ENCODE measurements at regions not wholly inside any gene's neighbourhood (a gene's known extent, or its start where the extent isn't known, plus 50 kb on each side); places are given as distances from the start of the nearest gene placed in this dataset.
A peak's percentile ranks its signal among the peaks of the same experiment; 100 is the strongest.
"Not testable (repeated sequence)": the region's sequence is repeated elsewhere in the genome, so short reads cannot be mapped to it uniquely, and the experiment has no call there.

DNA sequence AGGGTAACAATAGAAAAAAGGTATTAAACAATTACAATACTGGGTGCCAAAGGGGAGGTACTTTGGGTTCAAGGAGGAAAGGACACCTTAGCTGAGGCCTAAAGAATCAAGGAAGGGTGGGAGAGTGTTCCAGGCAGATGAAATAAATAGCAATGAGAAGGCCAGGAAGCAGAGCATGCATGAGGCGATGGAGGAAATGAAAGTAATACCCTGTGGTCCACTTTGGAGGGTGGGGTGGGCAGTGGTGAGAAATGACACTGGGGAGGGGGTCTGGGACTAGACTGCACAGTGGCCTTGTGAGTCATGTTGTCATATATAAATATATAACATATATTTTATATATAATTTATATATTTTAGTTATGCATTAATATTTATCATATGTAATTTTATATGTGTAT is 55.9 kb downstream of the BHLHE40 start:
- no peak for DNase-seq (ENCODE audit: low read depth)
- no peak overlapping the region for H3K4me3 ChIP-seq (ENCODE audit: low read depth, low read length)

DNA sequence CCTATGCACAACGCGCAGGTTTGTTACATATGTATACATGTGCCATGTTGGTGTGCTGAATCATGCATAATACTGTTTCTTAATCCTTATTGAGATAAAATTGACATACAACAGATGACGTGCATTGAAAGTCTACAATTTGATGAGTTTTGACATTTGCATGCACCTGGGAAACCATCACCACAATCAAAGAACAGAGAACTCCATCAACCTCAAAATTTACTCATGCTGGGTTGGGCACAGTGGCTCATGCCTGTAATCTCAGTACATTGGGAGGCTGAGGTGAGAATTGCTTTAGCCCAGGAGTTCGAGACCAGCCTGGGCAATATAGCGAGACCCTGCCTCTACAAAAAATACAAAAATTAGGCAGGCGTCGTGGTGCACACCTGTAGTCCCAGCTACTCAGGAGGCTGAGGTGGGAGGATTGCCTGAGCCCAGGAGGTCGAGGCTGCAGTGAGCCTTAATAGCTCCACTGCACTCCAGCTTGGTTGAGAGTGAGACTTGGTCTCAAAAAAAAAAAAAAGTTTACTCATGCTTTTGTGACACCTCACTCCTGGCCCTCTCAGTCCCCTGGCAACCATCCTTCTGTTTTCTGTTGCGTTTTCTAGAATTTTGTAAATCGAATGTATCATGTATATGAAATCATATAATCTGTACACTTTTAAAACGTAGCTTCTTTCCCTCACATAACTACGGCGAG is 56.6 kb downstream of the BHLHE40 start:
- no peak overlapping the region for H3K4me3 ChIP-seq (ENCODE audit: low read depth, low read length)
- DNase-seq (ENCODE audit: low read depth) = no peak

DNA sequence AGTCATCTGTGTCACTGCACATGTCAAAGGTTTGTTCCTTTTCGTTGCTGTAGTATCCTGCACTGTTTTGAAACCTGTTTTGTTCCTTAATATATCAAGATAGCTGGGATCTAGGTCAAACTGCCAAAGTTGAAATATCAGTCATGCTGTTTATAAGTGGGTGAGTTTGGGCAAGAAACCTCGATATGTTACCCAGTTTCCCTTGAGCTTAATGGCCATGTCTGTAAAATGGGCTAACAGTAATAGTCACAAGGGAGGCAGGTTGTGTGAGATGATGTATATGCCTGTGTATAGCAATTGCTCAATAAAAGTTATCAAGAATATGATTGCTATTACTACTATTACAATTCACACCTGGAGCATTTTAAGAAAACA is 57.1 kb downstream of the BHLHE40 start:
- no peak overlapping the region for H3K4me3 ChIP-seq (ENCODE audit: low read depth, low read length)
- DNase-seq (ENCODE audit: low read depth) = no peak

DNA sequence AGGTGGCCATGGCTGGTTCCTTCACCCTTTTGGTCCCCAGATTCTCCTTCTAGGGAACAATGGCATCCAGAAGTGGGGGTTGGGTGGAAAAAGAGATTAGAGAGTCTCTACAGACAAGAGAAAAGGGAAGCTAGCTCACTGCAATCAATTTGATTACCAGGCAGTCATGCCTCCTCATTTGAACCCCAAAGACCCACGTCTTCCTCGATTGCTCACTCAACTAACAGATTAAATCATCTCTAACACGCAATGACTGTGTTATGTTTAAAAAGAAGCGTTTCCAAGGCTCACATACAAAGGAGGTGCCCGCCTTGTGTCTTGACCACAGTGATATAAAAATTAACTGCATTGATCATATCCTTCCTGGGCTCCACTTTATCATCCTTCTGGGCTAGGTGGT is 57.6 kb downstream of the BHLHE40 start:
- no peak for DNase-seq (ENCODE audit: low read depth)

DNA sequence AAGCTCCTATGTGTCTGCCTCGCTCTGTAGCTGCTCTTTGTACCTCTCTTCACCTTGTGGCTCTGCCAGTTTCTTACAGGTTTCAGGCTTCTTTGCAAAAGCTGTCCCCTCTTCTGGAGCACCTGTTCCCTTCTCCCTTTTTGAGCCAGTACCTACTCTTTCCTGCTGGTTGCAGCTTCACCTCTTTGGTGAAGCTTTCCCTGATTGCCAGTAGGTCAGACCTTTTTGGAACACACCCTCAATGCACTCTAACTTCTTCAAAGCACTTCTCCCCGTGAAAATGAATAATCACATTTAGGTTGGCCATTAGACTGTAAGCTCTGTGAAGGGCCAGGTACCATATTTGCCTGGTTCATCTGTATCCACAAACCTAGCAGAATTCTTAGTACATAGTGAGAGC is 60.3 kb downstream of the BHLHE40 start:
- H3K4me3 ChIP-seq (ENCODE audit: low read depth, low read length) = no peak overlapping the region
- no peak for DNase-seq (ENCODE audit: low read depth)

More for the DNA sequence above, 57.6 kb downstream of the BHLHE40 start:
- H3K4me3 ChIP-seq (ENCODE audit: low read depth, low read length) = no peak overlapping the region

DNA sequence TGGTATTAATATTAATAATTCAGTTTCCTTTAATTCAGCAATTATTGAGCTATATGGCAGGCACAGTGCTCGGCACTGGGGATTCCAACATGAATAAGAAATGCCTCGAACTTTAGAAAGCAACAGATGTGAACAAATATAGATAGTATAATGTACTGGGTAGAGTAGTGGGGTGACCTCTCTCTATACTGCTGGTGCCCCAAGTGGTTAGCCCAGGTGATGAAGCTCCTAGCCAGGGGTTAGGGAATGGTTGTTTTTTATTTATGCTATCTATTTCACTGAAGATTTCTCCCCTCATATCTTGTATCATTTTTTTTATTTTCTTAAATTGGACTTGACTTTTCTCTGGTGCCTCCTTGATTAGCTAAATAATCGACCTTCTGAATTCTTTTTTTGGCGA is 62.1 kb downstream of the BHLHE40 start:
- H3K4me3 ChIP-seq (ENCODE audit: low read depth, low read length) = no peak overlapping the region
- no peak for DNase-seq (ENCODE audit: low read depth)

DNA sequence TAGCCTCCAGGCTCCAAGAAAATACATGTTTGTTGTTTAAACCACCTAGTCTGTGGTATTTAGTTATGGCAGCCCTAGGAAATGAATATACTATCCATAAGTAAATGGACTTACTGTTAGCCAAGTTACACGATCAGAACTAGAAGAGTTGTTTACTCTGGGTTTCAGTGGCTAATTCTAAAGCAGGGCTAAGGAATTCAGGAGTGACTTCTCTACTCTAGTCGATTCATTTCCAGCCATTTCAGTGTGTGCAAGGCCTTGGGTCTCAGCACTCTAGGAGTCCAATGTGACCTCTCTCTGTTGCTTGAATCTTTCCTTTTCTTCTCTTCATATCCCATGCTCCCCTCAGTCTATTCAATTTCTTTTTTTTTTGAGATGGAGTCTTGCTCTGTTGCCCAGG is 66.7 kb downstream of the BHLHE40 start:
- H3K4me3 ChIP-seq (ENCODE audit: low read depth, low read length) = no peak overlapping the region
- DNase-seq (ENCODE audit: low read depth) = no peak

DNA sequence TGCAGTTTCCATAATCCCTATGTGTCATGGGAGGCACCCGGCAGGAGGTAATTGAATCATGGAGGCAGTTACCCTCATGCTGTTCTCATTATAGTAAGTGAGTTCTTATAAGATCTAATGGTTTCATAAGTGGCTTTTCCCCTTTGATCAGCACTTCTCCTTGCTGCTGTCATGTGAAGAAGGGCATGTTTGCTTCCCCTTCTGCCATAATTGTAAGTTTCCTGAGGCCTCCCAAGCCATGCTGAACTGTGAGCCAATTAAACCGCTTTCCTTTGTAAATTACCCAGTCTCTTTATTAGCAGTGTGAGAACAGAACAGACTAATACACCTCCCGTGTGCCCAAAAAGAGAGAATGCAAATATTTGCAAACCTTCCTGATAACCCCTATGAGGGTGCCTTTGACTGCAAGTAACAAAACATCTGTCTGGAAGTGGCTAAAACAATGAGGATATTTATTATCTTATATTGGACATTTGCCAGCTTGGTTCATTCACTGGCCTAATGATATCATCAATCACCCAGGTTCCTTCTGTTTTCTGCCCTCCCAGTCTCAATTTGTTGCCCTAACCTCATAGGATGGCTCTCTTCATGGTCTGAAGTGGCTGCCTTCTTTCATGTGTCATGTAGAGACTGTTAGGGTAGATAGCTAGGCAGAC is 68.7 kb downstream of the BHLHE40 start:
- H3K4me3 ChIP-seq (ENCODE audit: low read depth, low read length) = no peak overlapping the region

DNA sequence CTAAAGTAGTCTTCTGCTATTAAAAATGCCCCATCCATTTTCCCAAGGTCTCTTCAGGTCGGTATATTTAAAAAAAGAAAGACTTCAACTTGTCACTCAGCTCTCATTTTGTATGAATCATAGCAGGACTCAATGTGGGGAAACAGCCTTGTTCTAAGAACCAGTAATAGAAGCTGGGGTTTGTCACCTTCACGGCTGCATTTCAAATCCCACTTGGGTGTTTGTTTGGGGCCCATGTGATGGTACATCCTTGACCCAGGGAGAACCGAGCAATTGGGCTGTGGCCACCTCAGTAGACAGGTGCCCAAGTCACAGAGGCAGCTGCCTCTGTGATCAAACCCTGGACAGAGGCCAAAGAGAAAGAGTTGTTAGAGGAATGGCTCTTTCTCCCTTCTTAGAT is 70.3 kb upstream of the ARL8B start:
- H3K4me3 ChIP-seq (ENCODE audit: low read depth, low read length) = no peak overlapping the region
- DNase-seq (ENCODE audit: low read depth) = no peak

More for the DNA sequence above, 68.7 kb downstream of the BHLHE40 start:
- DNase-seq (ENCODE audit: low read depth) = no peak

DNA sequence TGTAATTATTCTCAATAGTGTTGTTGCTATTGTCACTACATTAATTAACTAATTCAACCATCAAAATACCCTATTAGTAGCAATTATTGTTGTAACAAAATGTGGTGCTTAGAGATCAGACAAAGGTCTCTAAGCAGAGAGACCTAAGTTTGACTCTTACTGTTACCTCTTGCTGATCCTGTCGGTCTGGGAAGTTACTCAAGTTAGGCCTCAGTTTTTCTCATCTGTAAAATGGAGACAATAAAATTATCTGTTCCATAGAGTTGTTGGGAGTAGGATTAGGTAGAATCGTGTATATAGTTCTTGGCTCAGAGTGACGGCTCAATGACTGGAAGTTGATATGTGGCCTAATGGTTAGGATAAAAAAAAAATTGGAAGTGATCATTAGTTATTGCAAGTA is 69.8 kb upstream of the ARL8B start:
- no peak overlapping the region for H3K4me3 ChIP-seq (ENCODE audit: low read depth, low read length)
- DNase-seq (ENCODE audit: low read depth) = no peak

DNA sequence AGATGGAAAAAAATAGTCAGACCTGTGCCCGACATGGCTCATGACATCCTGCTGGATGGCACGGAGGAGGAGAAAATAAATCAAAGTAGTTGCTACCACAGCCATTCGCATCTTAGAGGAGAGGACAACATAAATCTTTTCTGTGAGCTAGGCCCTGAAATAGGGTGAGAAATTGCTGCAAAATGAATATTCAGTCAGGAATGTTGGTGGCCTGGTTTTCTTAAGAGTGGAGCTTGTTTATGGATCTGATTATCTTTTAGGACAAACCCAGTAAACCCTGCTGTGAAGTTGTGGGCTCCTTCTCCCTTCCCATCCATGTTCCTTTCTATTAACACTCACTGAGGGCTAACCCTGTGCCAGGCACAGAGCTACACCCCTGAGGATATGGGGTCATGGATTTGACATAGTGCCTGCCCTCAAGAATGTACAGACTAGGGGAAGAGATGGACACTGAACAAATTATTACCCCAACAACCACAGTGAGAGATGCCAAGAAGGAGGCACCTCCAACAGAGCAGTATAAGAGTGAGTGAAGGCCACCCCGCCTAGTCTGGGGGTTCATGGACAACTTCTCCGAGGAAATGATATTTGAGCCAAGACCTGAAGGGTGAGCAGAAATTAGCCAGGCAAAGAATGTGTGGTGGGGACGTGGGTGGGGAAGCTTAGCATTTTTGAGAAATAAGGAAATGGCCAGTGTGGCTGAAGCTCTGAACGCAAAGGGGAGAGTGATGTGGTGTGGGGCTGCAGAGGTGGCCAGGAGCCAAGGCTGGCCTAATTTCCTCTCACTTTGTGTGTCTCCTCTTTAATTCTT is 68.9 kb upstream of the ARL8B start:
- peak; percentile 36 for DNase-seq (ENCODE audit: low read depth)
- no peak overlapping the region for H3K4me3 ChIP-seq (ENCODE audit: low read depth, low read length)

DNA sequence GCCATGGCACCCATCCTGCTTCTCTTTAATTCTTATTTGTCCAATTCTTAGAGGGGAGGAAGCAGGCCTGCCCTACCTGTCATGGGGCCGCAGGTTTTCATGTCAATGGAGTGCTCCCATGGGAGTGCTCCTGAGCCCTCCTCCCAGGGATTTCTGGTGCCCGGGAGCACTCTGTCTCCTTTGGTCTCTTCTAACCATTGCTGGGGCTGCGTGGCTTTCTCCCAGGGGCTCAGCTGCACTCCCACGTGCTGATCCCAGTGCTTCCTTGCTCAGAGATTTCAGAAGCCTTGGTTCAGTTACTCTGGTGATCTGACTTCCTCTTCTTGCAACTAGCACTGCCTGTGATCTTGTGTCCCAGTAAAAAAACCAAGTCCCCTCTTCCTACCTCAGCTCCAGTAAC is 68.0 kb upstream of the ARL8B start:
- no peak overlapping the region for H3K4me3 ChIP-seq (ENCODE audit: low read depth, low read length)
- no peak for DNase-seq (ENCODE audit: low read depth)

DNA sequence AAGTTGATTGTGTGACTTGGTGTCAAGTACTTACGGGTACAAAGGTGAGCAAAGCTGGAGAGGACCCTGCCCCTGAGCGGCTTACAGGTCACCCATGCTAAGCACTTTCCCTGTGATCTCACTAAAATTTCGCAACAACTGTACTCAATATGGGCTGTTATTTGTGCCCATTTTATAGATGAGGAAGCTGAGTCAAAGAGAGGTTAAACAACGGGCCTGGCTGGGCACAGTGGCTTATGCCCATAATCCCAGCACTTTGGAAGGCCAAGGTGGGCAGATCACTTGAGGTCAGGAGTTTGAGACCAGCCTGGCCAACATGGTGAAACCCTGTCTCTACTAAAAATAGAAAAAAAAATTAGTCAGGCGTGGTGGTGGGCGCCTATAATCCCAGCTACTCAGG is 67.5 kb upstream of the ARL8B start:
- DNase-seq (ENCODE audit: low read depth) = not testable (repeated sequence)

DNA sequence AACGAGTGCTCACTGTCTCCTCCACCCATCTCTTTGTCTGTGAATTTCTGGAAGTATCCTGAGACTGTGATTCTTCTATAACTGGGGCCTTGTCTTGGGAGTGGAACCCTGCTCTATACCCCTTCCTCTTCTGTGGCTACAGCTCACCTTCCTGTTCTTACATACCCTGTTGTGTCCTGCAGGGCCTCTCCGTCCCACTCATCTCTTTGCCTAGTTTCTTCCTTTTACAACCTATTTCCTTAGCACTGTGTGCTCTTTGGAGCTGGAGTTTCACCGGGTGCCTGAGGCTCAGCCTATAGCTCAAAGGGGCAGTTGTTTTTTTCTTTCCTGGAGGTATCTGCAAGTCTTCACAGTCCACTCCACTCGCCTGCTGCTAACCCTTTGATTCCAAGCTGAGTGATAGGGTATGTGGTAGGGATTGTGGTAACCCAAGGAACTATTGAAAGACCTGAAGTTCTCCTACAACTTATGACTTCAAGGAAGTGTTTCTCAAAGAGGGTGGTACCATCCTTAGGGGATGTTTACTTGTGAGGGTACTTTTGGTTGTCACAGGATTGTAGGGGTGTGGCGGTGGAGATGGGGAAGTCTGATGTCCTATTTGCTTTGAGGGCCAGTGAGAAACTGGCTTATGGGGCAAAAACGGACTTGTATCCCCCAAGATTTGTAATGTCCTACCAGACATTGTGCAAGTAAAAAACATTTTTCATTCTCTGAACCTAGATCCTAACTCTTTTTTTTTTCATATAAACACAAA is 66.6 kb upstream of the ARL8B start:
- DNase-seq (ENCODE audit: low read depth) = no peak
- H3K4me3 ChIP-seq (ENCODE audit: low read depth, low read length) = no peak overlapping the region

More for the DNA sequence above, 67.5 kb upstream of the ARL8B start:
- H3K4me3 ChIP-seq (ENCODE audit: low read depth, low read length) = not testable (repeated sequence)

DNA sequence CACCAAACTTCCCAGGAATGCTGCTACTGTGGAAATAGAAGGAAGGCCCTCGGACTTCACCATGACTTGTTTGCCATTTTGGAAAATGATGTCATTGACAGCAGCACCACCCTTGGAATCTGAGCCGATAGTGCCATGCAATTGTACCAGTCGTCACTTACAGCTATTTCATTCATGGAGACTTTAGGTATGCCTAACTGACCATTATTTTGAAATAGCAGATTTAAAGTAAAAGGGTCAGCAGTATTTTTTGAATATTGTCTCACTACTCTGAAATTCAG is 66.0 kb upstream of the ARL8B start:
- no peak overlapping the region for H3K4me3 ChIP-seq (ENCODE audit: low read depth, low read length)
- DNase-seq (ENCODE audit: low read depth) = no peak

DNA sequence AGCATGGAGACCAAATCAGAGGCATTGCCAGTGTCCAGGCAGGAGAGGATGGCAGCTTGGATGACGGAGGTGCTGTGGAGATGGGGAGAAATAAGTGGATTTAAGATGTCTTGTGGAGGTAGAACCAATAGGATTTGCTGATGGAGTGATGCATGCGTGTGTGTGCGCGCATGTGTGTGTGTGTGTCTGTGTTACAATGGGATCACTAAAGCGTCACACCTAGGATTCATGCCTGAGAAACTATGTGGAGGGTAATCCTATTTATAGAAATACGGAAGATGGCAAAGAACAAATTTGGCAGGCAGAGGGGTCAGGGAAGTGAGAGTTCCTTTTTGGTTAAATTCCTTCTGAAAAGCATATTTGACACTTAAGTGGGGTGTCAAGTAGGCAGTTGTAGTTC is 64.8 kb upstream of the ARL8B start:
- no peak for DNase-seq (ENCODE audit: low read depth)

DNA sequence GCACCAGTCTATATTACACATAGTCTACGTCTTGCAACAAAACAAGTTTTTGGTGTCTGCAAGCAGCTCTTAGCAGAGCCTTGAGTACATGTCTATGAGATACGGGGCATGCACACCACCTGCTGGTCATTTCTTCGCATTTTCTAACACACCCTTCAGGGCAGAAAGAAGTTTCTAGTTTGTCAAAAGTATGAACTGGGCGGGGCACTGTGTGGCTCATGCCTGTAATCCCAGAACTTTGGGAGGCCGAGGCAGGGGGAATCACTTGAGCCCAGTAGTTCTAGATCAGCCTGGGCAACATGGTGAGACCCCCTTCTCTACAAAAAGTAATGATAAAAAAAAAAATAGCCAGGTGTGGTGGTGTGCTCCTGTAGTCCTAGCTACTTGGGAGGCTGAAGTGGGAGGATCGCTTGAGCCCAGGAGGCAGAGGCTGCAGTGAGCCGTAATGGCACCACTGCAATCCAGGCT is 64.2 kb upstream of the ARL8B start:
- peak; percentile 68 for DNase-seq (ENCODE audit: low read depth)
- H3K4me3 ChIP-seq (ENCODE audit: low read depth, low read length) = no peak overlapping the region

More for the DNA sequence above, 64.8 kb upstream of the ARL8B start:
- H3K4me3 ChIP-seq (ENCODE audit: low read depth, low read length) = no peak overlapping the region

DNA sequence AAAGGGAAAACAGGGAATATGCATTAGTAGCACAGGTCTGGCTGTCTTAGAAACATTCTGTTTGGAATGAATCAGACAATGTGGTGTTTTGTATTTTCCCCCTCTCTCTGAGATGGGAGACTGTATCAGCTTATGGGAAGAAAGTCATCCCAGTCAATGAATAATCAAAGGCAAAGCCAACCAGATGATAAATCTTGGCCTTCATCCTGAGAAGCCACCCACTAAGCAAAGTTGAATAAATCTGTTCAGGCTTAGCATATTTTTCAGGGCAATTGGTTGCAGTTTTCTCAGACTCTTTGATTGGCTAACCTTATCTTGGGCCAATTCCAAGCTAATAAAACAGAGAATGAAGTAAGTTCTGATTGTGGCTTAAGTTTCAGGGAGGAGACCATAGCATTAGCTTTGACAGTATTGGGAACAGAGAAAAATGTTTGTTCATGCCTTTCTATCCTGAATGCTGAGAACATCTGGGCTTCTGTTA is 63.6 kb upstream of the ARL8B start:
- peak; percentile 87 for DNase-seq (ENCODE audit: low read depth)
- no peak overlapping the region for H3K4me3 ChIP-seq (ENCODE audit: low read depth, low read length)

DNA sequence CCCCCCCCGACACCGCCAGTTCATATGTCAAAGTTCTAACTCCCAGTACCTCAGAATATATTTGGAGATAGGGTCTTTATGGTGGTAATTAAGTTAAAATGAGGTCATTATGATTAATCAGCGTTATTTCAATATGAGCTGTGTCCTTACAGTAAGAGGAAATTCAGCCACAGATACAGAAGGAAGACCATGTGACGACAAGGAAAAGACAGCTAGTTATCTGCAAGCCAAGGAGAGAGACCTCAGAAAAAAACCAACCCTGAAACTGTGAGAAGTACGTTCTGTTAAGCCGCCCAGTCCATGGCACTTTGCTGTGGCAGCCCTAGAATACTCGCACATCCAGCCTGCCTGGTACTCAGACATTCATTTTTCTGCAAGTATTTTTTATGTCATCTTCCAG is 62.3 kb upstream of the ARL8B start:
- no peak for DNase-seq (ENCODE audit: low read depth)
- H3K4me3 ChIP-seq (ENCODE audit: low read depth, low read length) = no peak overlapping the region

DNA sequence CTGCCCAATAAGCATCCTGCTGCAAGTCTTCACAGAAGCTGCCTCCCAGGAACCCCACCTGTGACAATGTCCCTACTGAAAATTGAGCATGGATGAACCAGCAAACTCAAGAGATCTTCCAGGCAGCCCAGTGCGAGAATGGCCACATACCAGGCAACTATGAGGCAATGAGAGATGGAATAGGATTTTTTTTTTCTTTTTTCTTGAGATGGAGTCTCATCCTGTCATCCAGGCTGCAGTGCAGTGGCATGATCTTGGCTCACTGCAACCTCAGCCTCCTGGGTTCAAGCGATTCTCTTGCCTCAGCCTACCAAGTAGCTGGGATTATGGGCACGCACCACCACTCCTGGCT is 60.9 kb upstream of the ARL8B start:
- no peak for DNase-seq (ENCODE audit: low read depth)
- no peak overlapping the region for H3K4me3 ChIP-seq (ENCODE audit: low read depth, low read length)
